KMS-11 (cell line): ENCODE measurements at regions not wholly inside any gene's neighbourhood (a gene's known extent, or its start where the extent isn't known, plus 50 kb on each side); places are given as distances from the start of the nearest gene placed in this dataset.

Source experiments
- H2AFZ ChIP-seq: fragments of 200-600 bp; sonication (generic); 2 replicates; pipeline ENCODE4 v1.6.1; 2016; ENCODE audit warnings: antibody characterized with exemption, mixed run types, low read depth
- H3K27ac ChIP-seq: fragments of 200-600 bp; sonication (generic); 2 replicates; pipeline ENCODE4 v1.6.1; 2016; ENCODE audit warnings: mild to moderate bottlenecking, mixed run types
- H3K27me3 ChIP-seq: fragments of 200-600 bp; sonication (generic); 2 replicates; pipeline ENCODE4 v1.6.1; 2017; ENCODE audit warnings: mild to moderate bottlenecking, low read depth, mixed run types, moderate library complexity; ENCODE audit not compliant: insufficient read depth
- H3K36me3 ChIP-seq: fragments of 200-600 bp; sonication (generic); 2 replicates; pipeline ENCODE4 v1.6.1; 2017; ENCODE audit warnings: mild to moderate bottlenecking, mixed run types; ENCODE audit not compliant: insufficient read depth
- H3K4me1 ChIP-seq: fragments of 200-600 bp; sonication (generic); 2 replicates; pipeline ENCODE4 v1.6.1; 2016; ENCODE audit warnings: mild to moderate bottlenecking, low read depth, mixed run types; ENCODE audit not compliant: poor library complexity, severe bottlenecking
- H3K4me2 ChIP-seq: fragments of 200-600 bp; sonication (generic); 2 replicates; pipeline ENCODE4 v1.7.0; 2016; ENCODE audit warnings: mild to moderate bottlenecking, mixed run types
- H3K4me3 ChIP-seq: fragments of 200-600 bp; sonication (generic); IDR thresholded peaks from 2 replicates; pipeline ENCODE4 v1.6.1; 2017; ENCODE audit warnings: low read depth, low read length, mixed read lengths; ENCODE audit not compliant: insufficient read depth
- H3K79me2 ChIP-seq: fragments of 200-600 bp; sonication (generic); 2 replicates; pipeline ENCODE4 v1.6.1; 2016; ENCODE audit warnings: low read depth, mixed run types; ENCODE audit not compliant: insufficient read depth
- H3K9ac ChIP-seq: fragments of 200-600 bp; sonication (generic); 2 replicates; pipeline ENCODE4 v1.6.1; 2016; ENCODE audit warnings: mild to moderate bottlenecking, mixed run types
- H4K20me1 ChIP-seq: fragments of 200-600 bp; sonication (generic); 2 replicates; pipeline ENCODE4 v1.6.1; 2016; ENCODE audit warnings: mild to moderate bottlenecking, mixed run types; ENCODE audit not compliant: insufficient read depth
- CTCF ChIP-seq: fragments of 200-600 bp; sonication (generic); conservative IDR thresholded peaks from 2 replicates; pipeline ENCODE4 v1.6.1; 2017; ENCODE audit warnings: low read depth, mild to moderate bottlenecking, antibody characterized with exemption, low read length, moderate library complexity, mixed read lengths

GRCh38 chr17:34504814-34505484, 74.4 kb upstream of the TMEM132E start:
- H3K9ac ChIP-seq: no peak overlapping the region; the same call in 1 of the 2 replicates
- TF ChIP-seq CTCF: no peak
- H2AFZ ChIP-seq: no peak overlapping the region
- no peak overlapping the region for H3K4me3 ChIP-seq
- H3K27me3 ChIP-seq: no peaks in the 10 kb centered on the region
- peaks cover 44% of the 10 kb centered on the region for H3K4me1 ChIP-seq
- no peaks in the 10 kb centered on the region for H3K79me2 ChIP-seq
- H3K36me3 ChIP-seq: no peaks in the 10 kb centered on the region
- peak overlapping the region; percentile 69 for H3K27ac ChIP-seq
- no peaks in the 10 kb centered on the region for H4K20me1 ChIP-seq
- H3K4me2 ChIP-seq: peak overlapping the region; percentile 78

- H4K20me1 ChIP-seq: no peaks in the 10 kb centered on the region
- peak overlapping the region; percentile 69 for H3K27ac ChIP-seq
- no peak for TF ChIP-seq CTCF
- H3K4me3 ChIP-seq: no peak overlapping the region
- H3K27me3 ChIP-seq: no peaks in the 10 kb centered on the region
- H2AFZ ChIP-seq: peak overlapping the region; percentile 20; the same call in 1 of the 2 replicates
- H3K79me2 ChIP-seq: no peaks in the 10 kb centered on the region
- peak overlapping the region; percentile 78 for H3K4me2 ChIP-seq
- no peaks in the 10 kb centered on the region for H3K36me3 ChIP-seq
- H3K4me1 ChIP-seq: peaks cover 44% of the 10 kb centered on the region
- H3K9ac ChIP-seq: peak overlapping the region; percentile 15; the same call in 1 of the 2 replicates
Observed at GRCh38 chr17:34503528-34504195, 75.7 kb upstream of the TMEM132E start.

- Histone ChIP-seq H3K79me2 (no peaks in the 10 kb centered on the region), H3K27ac (no peak overlapping the region), H2AFZ (no peak overlapping the region), H3K4me2 (no peak overlapping the region; the same call in 1 of the 2 replicates), H4K20me1 (no peaks in the 10 kb centered on the region), H3K36me3 (no peaks in the 10 kb centered on the region), H3K27me3 (no peaks in the 10 kb centered on the region), H3K4me1 (peaks cover 44% of the 10 kb centered on the region), H3K4me3 (no peak overlapping the region), H3K9ac (no peak overlapping the region)
- TF ChIP-seq CTCF: no peak
Observed at GRCh38 chr17:34502426-34502825, 77.0 kb upstream of the TMEM132E start.

GRCh38 chr17:34499576-34499975, 79.8 kb upstream of the TMEM132E start:
- Histone ChIP-seq H3K4me1 (peaks cover 20% of the 10 kb centered on the region), H3K9ac (no peak overlapping the region), H3K36me3 (no peaks in the 10 kb centered on the region), H3K27ac (no peak overlapping the region), H2AFZ (no peak overlapping the region), H3K79me2 (no peaks in the 10 kb centered on the region), H3K4me2 (no peak overlapping the region), H4K20me1 (no peaks in the 10 kb centered on the region), H3K27me3 (no peaks in the 10 kb centered on the region), H3K4me3 (no peak overlapping the region)
- no peak for TF ChIP-seq CTCF
